NCI-H2081 (cell line): ENCODE measurements at regions not wholly inside any gene's neighbourhood (a gene's known extent, or its start where the extent isn't known, plus 50 kb on each side); places are given as distances from the start of the nearest gene placed in this dataset.
A peak's percentile ranks its signal among the peaks of the same experiment; 100 is the strongest.

Source experiments
- DNase-seq, 2 experiments: peaks; one replicate each; lab custom pipeline; 2025; lab: John Stamatoyannopoulos, UW

DNA sequence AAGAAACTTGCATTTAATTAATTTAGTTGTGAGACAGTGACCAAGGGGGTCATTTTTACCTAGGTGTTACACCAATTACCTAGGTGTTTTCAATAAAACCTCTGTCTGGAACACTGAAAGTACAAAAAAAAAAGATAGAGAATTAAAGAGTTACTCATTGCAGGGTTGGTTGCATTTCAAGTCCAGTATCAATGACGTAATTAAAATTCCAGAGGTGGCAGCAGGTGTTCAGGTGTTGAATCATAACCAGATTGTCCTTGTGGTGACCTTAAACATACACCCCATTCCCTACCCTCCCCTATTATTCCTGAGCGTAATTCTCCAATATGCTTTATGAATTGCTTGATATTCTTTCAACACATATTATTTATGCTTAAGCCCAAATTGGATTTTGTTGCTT lies 352.0 kb upstream of the SLC8A1 start:
- no peak for DNase-seq

DNA sequence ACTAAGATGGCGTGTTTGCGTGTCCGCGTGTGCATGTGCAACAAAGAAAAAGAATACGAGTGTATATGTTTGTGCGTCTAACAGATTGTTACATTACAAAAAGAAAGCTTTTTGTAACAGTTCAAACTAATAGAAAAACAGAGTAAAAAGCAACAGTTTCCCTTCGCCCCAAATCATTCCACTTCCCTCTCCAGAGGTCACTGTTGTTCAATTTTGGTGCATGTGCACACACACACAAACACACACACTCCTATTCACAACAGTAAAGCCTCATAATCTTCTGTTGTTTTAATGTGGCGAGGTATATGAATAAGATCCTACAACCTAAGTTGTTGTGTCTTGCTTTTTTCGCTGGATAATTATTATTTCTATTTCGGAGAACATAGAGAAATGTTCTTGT lies 357.3 kb upstream of the SLC8A1 start:
- no peak for DNase-seq

DNA sequence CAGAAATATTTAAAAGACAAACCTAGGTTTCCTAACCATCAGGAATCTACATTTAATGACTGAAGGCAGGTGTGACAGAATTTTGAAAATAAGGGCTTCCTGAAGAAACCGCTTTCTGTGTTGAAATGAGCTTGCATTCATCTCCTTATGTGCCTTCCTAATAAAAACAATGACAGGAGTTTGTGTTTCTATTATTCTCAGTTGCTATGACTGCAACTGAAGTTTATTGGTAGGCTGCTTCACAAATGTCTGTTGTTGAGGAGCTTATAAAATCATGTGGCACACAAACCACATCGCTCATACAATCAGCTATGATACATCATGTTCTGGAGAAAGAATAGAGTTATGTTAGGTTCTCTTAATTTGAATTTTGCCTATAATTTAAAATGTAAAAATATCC lies 362.7 kb upstream of the SLC8A1 start:
- no peak for DNase-seq

DNA sequence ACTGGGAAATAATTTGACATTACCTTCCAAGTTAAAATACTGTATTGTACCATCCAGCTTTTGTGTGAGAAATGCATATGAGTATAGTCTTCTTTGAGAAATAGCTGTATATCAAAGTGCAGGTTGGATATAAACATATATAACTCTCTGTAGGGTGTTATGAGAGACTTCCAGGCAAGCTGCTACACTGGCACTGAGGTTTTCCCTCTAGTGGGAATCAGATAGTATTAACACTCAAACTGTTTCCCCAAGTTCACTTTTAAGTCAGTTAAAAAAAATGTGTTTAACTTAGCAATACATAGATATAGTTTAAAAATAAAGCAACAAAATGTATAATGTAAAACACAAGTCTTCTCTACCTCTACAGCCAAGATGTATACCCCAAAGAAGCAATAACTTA lies 368.4 kb upstream of the SLC8A1 start:
- DNase-seq: no peak

DNA sequence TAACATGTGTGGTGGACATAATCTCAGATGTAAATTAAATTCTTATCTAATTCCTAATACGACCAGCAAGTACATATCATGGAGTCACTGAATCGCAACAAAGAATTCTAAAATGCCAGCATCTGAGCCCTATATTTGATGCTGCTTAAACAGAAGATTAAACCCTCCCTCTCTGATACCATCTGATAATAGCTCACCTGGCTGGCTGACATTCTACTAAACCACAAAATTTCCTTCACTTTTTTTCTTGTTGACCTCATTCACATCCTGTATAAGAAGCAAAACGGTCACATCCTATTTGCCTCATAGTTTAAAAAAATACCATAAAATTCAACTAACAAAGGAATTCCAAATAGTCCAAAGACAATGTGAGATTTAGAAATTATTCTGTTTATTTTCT lies 371.6 kb upstream of the SLC8A1 start:
- no peak for DNase-seq

DNA sequence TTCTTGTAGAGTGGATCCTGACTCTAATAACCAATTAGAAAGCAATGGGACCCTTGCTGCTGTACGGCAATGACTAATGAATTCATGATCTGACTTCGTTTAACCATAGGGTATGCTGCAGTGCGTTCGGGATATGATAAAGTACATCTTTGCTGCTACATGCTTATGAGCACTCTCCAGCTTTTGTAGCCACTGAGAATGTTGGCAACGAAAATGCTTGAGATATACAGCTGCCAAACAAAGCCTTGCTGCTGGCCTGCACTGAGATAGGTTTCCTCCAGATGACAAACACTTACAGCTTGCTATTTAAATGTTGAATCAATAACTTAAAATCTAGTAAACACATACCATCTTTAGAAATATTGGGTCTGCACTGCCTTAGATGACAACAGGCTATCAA lies 372.4 kb upstream of the SLC8A1 start:
- DNase-seq: no peak

DNA sequence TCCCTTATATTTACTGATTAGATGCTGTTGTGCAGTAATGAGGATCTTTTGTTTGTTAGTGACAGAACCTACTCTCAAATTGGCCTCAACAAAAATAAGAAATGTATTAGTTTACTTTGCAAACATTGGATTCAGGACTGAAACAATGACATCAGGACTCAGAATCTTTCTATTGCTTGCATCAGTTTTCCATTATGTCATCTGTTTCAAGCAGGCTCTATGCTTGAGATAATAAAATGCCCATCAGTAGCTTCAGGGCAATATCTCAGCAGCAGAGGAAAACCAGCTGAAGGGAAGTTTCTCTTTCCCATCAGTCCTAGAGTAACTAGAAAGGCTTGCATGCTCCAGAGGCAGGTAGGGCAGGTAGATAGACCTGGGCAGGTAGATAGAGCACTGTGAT lies 375.5 kb upstream of the SLC8A1 start:
- no peak for DNase-seq

DNA sequence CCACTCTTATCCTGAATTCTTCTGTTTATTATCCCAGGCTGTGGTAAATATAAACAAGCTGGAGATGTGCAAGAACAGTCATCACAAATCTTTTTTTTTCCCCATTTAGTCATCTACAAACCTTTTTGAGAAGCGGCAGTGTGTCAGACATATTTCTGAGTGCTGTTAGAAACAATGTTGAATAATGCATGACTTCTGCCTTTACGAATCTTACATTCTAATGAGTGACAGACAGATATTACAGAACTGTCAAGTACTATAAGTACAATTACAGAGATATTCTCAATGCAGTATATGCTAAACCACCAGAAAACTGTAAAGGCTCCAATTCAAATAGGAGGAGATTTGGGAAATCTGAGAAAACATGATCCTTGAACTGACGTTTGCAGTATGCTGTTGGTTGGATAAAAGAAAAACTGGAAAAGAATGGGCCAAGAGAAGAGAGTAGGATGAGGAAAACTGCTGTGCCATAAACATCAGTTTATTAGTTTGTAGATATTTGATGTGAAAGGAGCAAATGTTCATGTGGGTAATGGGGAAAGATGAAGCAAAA lies 379.5 kb upstream of the SLC8A1 start:
- DNase-seq: no peak

DNA sequence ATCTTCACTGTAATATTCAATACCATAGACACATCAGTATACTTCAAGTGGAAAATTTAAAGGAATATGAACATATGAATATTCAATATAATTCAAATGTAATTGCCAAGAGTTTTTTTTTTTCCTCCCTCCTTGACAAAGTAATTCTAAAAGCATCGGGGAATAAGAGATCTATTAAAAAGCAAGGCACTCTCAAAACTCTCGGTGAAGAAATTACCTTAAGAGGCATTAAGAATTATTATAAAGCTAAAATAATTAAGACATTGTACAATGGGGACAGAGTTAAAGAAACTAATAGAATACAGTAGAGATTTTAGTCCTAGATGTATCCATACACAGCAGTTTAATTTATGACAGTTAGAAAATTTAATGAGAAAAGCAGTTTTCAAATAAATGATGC lies 390.0 kb upstream of the SLC8A1 start:
- no peak for DNase-seq

DNA sequence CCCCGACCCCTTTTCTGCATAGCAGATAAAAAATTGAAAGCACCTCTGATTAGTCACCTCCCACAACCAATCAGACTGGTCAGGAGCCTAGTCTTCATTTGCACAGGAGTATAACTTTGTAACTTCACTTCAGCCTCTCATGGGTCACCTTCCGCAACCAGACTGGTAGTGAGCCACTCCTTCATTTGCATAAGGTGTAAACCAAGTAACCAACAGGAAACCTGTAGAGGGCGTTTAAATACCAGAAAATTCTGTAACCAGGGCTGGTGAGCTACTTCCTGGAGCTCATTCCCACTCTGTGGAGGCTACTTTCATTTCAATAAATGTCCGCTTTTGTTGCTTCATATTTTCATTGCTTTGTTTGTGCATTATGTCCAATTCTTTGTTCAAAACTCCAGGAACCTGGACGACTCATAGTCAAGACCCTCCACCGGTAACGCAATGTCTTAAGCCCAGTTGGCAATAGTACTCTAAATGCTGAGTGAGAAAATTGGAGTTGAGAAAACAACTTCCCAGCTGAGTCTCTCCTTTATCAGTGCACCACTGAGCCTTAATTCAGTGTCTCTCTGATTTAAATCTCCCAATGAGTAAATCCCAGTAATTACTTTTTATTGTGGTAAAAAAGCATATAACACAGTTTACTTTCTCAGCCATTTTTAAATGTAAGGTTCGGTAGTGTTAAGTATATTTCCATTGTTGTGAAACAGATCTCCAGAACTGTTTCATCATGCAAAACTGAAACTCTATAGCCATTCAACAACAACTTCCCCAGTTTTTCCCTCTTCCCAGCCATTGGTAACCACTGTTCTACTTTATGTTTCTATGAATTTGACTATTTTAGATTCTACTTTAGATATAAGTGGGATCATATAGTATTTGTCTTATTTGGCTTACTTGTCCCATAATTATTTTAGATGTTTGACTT lies 392.7 kb upstream of the SLC8A1 start:
- peak in 1 of 2 experiments; percentile 23 for DNase-seq

DNA sequence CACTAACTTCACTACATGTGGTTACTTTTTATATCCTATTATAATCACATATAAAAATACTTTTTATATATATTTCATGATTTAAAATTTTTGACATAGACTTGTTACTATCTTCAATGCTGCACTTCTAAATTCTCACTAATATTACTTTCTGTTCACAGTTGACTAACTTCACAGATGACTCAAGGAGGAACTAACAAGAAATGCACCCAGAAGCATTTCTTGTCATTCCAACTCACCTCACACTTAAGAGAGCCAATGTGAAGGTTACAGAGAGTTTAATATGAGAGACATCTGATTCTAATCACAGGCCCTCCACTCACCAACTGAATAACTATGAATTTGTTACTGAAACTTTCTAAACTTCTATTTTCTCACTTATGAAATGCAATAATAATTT lies 399.8 kb upstream of the SLC8A1 start:
- no peak for DNase-seq

DNA sequence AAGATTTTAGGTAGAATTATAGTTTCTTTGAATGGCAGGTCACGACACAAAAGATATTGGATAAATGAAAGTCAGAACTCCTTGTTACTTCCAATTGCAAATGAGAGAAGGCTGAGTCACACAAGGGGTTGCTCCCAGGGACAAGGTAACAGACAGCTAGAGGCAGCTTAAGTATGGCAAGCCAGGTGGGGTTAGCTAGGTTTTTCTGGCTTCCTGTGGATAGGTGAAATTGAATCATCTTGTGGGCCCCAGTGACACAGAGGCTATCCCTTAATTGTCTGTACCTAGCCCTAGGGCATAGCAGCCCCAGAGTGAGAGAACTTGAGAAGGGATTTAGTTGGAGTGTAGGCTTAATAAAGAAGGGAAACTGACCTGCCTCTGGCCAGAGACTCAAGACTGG lies 407.7 kb upstream of the SLC8A1 start:
- no peak for DNase-seq

DNA sequence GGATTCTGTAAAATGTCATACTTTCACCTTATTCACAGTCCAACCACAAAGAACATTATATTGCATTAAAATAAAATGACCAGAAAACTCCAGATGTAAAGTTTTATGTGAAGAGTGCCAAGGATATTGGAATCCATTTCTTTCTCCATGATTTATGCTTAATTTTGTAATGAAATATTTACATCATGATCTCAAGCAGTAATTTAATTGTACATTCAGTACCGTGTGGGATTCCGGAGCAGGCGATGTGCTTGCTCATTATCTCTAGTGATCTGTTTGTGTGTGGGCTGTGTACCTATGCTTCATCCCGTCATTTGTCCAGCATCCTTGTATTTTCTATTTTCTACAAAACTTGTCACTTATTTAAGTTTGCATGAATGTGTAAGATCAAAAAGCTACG lies 415.9 kb upstream of the SLC8A1 start:
- no peak for DNase-seq

DNA sequence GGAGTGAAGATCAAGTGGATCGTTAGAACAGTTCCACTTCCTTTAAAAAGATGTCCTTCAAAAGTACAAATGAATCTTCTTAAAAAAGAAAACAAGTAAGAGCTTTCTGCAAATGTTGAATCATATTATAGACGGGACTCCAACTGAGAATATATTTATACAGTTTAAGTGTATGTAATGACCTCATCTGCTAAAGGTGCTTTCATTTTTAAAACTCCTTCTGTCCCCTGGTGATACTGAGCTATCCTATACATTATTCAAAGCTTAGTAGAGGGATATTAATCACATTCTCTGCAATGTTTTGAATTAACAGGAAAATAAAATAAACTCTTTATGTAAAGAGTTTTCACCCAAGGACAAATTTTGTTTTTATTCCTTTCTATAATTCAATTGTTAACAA lies 420.7 kb upstream of the SLC8A1 start:
- no peak for DNase-seq

DNA sequence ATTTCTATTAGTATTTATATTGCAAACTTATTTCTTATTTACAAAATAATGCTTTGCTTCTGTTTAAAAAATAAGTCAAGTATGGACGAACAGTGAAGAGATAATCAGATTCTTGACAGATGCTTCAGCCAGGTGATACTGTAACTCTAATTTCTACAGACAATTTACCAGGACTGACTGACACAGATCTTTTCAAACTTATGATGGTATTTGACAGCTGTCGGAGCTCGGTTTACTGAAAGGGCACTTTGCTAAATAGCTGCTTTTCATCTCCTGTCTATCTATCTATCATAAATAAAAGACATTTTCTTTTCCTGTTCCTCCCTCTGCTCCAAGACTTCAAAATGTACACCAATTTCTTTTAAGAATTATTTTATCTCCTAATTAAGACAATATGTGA lies 422.5 kb upstream of the SLC8A1 start:
- no peak for DNase-seq

DNA sequence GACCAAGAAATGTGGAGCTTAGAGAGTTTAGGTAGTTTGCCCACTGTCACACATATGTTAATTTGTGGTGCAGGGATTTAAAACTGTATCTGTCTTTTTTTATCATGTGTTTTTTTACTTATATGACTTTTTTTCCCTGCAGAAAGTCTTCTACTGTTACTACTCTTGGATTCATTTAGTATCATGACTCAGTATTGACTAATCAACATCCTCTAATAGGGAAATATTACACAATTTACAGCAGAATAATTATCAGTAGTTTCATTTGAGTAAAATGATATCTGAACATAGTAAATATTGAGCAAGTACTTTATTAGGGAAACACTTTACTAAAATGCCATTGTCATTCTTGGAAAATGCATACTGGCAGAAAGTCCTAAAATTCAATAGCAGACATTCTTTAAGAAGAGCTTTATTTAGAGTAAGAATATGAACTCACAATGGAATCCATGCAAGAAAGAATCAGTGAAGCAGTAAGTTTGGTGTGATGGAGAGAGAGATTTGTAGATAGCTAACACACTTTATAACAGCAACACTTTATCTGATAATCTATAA lies 425.9 kb upstream of the SLC8A1 start:
- DNase-seq: no peak

DNA sequence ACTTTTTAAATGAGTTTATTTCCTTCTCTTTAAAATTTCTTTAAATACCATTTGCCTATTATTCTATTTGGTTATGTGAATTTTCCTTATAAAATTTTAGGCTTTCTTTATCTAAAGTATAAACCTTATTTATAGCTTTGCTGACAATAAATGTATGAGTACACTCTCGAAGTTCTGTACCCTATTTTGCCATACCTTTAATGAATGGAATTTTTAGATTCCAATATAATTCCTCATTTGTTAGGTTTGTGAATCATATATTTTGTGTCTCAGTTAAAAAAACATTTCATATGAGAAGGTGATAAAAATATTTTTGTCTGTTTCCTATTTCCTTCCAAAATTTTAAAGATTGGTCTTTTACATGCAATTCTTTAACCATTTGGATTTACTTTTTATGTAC lies 427.4 kb upstream of the SLC8A1 start:
- no peak for DNase-seq

DNA sequence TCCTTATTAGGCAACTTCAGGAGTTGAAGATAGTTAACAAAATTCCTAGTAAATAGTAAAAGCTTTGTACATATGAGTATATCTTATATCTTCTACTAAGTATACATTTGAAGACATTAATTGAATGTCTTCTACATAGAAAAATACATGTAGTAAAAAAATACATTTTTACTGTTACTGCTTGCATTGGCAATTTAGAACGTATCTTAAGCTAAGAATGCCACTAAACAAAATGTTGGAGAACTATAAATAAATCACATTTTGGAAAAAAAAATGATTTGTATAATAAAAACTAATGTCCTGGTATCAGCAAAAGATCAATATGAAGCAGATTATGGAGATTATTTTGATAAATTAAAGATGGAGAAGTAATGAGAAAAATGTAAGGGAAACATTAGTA lies 434.2 kb upstream of the SLC8A1 start:
- no peak for DNase-seq

DNA sequence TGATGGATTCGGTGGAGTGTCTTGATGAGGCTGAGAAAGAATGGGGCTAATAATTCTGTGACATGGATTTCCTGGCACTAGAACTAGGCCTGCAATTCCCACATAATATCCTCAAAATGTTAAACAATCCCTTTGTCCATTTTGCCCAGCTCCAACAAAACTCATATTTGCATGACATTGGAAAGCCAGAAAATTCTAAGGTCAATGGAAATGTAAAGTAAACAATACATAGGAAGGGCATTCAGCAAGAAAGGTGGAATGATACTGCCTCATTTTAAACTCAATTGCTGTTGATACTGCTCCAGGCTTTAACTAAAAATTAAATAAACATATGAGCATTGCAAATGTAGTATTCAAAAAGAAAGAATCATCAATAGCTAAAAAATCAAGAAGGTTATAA lies 434.8 kb upstream of the SLC8A1 start:
- no peak for DNase-seq

DNA sequence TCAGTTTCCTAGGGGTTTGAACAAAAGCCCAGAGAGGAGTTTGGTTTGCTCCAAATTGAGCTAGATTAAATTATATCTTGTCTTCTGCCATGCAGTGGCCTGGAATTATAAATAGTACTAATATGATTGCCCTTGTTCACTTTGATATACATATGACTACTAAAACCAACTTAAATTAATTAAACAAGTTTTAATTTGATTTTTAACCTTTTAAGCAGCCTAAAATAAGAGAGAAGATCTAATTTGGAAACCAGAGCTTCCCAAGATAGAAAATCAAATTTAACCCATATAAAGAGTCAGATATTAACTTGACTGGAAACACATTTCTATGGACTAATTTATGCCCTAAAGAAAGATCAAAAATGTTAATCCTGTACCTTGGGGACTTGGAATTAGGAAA lies 444.5 kb upstream of the SLC8A1 start:
- no peak for DNase-seq

DNA sequence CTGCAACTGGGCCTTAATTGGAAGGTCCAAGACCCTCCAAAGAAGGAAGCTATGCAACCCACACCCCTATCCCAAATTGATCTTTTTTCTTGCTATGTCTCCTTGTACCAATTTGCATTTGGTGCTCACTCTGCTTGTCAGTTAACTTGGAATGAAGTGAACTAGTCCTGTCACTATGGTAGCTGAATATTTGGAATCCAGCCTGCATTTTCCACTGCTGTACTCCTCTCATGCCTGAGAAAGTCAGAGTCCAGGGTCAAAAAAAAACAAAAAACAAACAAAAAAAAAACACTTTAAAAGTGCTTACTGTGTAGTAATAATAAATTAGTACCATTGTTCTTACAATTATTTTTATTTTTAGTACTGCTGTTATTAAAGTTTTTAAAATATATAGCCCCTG lies 462.8 kb upstream of the SLC8A1 start:
- no peak for DNase-seq

DNA sequence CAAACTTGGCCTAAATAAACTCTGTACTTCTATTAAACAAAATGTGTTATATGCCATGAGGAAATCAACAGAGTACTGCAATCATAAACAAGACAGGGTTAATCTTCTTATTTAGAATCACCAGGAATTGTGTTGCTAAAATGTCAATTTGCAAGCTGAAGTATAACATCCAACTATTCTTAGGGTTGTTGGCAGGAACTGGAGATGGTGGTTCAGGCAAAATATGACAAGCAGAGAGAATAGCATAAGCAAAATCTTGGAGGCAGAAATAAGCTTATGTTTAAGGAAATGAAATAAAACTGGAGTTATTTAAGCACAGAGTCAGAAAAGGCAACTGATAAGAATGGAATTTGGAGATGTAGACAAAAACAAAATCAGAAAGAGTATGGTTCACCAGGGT lies 463.8 kb upstream of the SLC8A1 start:
- no peak for DNase-seq

DNA sequence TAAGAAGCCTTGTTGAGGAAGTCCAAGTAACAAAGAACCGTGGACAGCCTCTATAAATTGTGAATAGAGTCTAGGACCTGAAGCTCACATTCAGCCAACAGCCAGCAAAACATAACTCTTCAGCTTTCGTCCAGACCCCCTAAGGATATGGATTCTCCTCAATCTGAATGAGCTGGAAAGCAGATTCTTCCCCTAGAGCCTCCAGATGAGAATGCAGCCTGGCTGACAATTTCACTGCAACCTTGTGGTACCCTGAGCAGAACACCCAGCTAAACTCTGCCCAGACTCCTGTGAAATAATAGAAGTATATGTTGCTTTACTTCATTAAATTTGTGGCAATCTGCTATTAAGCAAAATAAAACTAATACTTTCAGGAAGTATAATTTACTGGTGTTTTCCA lies 483.5 kb upstream of the SLC8A1 start:
- DNase-seq: no peak

DNA sequence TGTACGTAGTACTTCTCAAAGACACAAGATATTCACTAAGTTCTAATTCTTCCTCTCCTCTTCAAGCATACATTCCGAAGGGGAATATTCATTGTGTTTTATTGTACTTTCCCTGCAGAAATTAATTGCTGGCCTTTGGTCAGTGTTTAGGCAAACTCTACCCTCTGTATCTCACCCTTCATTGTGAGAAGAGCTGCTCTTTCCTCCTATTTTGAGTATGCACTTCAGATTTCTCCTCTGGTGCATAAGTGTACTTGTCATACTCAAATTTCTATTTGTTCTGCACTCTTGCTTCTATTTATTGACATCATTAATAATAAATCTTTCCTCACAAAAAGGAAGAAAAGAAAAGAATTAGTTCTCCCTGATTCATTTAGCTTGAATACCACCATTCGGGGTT lies 485.4 kb upstream of the SLC8A1 start:
- DNase-seq: no peak
